GM12864 (cell line): ENCODE measurements at regions not wholly inside any gene's neighbourhood (a gene's known extent, or its start where the extent isn't known, plus 50 kb on each side); places are given as distances from the start of the nearest gene placed in this dataset.

ENCODE experiments used
- DNase-seq: peaks from one replicate; pipeline ENCODE4 v3.0.0-alpha.2; 2011; ENCODE audit warnings: low read depth
- H3K4me3 ChIP-seq: 2 replicates; pipeline ENCODE4 v1.5.1; 2011; ENCODE audit warnings: mild to moderate bottlenecking, low read depth, low read length, control low read depth
- TF ChIP-seq, protein P1 (sequence below): IDR thresholded peaks from 2 replicates; pipeline ENCODE4 v1.5.1; 2011; ENCODE audit warnings: low read depth, mild to moderate bottlenecking, moderate library complexity, low read length, control low read depth, inconsistent platforms; ENCODE audit errors: missing control alignments

DNA sequence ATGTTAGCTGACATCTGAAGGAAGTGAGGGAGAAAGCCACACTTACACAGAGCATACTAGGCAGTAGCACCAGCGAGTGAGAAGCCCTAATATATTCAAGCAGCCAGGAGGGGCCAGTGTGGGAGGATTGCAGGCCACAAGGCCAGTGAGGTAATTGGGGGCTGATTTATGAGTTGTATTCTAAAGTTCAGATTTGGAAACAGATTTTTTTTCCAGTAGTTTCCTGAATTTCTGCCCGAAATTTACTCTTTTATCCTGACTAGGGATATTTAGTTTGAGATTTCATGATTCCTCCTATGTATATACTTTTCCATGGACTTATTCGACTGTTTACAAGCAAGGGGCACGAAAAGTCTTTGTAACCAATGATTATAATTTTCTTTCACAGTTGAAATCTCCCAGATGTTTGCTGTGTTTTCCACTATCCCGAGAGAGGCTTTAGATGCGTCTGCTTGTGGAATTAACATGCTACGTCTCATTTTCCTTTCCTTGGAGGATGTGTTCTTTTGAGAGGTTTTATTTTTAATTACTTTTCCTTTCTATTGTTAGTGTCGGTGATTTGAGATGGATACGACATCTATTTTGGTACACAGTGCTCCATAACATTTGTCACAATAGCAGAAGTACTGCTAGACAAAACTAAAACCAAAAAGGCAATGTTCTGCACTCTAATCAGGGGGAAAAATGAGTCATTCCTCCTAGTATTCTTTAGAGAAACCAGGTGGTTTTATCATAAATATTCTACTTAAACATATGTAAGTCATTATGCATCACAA, 356.3 kb upstream of the HSF2 start:
- DNase-seq: no peak
- no peak overlapping the region for H3K4me3 ChIP-seq
- TF ChIP-seq, protein P1, sequence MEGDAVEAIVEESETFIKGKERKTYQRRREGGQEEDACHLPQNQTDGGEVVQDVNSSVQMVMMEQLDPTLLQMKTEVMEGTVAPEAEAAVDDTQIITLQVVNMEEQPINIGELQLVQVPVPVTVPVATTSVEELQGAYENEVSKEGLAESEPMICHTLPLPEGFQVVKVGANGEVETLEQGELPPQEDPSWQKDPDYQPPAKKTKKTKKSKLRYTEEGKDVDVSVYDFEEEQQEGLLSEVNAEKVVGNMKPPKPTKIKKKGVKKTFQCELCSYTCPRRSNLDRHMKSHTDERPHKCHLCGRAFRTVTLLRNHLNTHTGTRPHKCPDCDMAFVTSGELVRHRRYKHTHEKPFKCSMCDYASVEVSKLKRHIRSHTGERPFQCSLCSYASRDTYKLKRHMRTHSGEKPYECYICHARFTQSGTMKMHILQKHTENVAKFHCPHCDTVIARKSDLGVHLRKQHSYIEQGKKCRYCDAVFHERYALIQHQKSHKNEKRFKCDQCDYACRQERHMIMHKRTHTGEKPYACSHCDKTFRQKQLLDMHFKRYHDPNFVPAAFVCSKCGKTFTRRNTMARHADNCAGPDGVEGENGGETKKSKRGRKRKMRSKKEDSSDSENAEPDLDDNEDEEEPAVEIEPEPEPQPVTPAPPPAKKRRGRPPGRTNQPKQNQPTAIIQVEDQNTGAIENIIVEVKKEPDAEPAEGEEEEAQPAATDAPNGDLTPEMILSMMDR: no peak

DNA sequence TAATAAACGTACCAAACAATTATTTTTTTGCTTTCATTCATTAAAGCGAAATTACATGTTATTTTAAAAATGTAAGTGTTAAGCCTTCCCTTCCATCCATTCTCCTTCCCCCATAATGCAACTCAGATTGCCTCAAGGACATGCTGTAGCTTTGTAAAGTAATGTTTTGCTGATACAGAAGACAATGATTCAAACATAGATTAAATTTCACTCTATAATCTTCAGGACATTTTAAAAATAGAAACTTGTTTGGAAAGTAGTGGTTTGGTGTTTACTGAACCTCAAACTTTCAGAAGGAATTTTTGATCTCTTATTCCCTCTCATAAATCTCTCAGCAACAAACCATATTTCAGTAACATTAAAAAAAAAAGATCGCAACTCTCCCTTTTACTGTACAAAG, 350.9 kb upstream of the HSF2 start:
- TF ChIP-seq, protein P1: no peak
- DNase-seq: no peak
- no peak overlapping the region for H3K4me3 ChIP-seq

DNA sequence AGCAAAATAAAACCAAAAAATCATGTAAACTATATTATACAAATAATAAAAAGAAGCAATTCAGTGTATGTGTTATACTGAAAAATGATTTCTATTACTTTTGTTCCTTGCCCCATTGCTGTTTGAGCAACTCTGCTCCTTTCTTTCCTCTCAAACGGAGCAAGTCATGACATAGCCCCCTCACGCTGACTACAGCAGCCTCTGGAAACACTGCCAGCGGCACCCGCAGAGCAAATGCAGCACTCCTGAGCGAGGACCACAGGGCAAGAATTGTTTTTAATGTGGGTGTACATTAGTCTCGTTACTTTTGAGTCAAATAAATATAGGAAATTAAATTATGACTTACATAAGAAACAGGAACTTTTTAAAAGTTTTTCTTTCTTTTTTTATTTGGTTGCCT, 350.1 kb upstream of the HSF2 start:
- DNase-seq: no peak
- no peak overlapping the region for H3K4me3 ChIP-seq
- TF ChIP-seq, protein P1: no peak

DNA sequence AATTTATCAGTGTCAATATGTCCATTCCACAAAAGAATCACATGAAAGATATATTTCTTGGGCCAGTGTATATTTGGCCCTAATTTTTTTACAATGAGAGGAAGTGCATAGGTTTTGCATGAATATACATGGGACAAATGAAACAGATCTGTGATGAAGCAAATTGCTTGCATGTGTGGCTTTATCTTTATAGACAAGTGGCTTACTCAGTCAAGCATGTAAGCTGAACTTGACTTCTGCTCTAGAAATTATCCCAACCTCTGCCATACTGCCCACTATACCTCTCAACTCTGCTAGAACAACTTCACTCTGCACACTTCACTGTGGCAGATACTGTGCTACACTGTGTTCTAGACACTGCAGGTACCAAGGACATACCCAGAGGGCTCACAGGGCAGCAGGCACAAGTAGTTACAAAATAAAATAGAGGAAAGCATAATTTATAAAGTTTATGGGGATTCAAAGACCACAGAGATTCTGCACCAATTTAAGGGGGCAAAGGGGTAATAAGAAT, 349.2 kb upstream of the HSF2 start:
- no peak overlapping the region for H3K4me3 ChIP-seq
- TF ChIP-seq, protein P1: no peak
- no peak for DNase-seq

DNA sequence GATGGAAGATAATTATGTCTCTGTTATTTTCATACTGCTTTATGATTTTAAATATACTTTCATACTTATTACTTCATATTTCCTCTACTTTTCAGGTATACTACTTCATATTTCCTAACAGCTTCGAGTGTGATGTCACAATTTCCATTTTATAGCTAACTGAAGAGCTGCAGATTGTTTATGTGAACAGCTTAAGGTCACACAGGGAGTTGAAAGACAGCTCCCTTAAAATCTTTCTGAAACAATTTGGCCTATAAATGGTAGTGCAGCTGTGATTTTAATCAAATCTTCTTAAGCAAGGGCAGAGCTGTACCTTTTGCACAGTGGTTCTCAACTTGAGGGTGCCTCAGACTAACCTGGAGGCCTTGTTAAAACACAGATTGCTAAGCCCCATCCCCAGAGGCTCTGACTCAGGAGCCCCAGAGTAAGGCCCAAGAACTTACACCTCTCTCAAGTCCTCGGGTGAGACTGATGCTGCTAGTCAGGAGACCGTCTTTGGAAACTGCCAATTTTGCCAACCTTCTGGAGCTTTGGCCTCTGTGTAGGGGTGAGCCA, 347.0 kb upstream of the HSF2 start:
- no peak overlapping the region for H3K4me3 ChIP-seq
- no peak for DNase-seq
- TF ChIP-seq, protein P1: no peak

DNA sequence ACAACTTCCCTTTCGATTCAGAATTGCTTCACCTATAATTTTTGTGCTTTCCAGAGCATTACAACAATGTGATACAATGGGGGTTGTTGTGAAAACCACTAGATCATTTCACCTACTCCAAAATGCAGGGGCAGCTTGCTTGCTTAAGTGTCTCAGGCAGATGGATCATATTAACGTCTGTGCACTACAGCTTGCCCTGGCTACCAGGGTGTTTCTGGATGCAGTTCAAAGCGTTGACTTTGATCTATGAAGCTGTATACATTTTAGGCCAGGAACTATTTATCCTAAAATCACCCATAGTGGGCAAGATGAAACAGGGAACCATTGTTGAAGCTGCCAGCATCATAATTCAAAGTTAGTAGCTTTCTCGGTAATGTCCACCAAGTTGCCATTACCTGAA, 339.5 kb upstream of the HSF2 start:
- TF ChIP-seq, protein P1: no peak
- DNase-seq: no peak
- no peak overlapping the region for H3K4me3 ChIP-seq
